ENCODE measurements at regions not wholly inside any gene's neighbourhood (a gene's known extent, or its start where the extent isn't known, plus 50 kb on each side); places are given as distances from the start of the nearest gene placed in this dataset.

GRCh38 chr3:182729903-182730674, 63.2 kb upstream of the ATP11B start:
- in situ Hi-C loops (cut with MboI; ENCODE audit: low sequenced_read_pairs) = no loop called here

- in situ Hi-C loops (cut with MboI; ENCODE audit: low sequenced_read_pairs) = no loop called here
Measured at GRCh38 chr3:182730675-182731042, 62.6 kb upstream of the ATP11B start.

DNA sequence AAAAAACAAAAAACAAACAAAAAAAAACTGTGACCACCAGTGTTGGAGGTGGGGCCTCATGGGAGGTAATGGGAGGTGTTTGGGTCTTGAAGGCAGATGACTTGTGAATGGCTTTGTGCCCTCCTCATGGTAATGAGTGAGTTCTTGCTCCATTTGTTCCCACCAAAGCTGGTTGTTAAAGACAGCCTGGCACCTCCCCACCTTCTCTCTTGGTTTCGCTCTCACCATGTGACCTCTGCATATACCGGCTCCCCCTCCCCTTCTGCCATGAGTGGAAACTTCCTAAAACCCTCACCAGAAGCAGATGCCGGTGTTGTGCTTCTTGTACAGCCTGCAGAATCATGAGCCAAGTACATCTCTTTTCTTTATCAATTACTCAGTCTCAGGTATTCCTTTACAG, 61.5 kb upstream of the ATP11B start:
- in situ Hi-C loops (cut with MboI; ENCODE audit: low sequenced_read_pairs) = no loop called here

DNA sequence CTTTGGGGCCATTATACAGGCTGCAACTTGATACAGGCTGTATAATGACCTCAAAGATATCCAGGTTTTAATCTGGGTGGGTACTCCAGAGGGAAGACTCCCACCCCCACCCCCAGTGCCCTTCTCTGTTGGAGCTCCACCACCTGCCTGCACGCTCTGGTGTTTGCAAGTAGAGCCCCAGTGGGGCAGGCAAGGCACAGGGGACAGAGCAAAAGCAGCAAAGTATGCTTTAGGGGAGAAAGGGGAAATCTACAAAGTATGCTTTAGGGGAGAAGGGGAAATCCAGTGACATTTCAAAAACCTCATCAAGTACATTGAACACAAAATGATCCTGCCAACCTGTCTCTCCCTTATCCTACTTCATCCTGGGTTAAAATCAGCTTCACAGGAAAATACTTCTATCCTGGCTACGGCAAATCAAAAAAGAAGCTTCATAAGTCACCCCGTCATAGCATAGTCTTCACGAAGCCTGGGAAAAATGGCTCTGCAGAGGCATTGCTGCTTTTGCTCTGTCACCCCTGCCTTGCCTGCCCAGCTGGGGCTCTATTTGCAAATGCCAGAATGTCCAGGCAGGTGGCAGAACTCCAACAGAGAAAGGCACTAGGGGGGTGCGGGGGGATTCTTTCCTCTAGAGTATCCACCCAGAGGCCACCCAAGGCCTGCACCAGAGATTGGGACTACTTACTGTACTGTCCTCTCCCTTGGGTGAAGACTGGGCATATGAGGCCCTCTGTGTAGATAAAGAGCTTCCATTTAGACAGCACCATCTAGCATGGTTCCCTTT, 60.9 kb upstream of the ATP11B start:
- in situ Hi-C loops (cut with MboI; ENCODE audit: low sequenced_read_pairs) = no loop called here

DNA sequence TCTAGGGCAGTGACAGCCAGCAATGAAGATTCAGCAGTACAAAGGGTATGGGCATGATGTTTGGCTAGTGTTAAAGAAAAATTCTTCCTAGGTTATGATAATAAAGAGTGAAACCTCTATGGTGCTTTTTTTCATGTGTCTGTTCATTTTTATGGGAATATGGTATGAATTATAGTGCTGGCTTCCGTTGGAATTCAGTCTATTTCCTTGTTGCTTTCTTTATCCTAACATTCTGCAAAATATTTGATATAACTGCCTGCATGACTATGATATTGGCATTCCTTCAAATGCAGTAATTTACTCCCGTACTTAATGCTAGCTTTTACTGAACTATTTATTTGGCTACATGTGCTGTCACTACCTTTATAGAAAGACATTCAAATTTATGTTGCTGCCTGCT, 57.6 kb upstream of the ATP11B start:
- in situ Hi-C loops (cut with MboI; ENCODE audit: low sequenced_read_pairs) = no loop called here

DNA sequence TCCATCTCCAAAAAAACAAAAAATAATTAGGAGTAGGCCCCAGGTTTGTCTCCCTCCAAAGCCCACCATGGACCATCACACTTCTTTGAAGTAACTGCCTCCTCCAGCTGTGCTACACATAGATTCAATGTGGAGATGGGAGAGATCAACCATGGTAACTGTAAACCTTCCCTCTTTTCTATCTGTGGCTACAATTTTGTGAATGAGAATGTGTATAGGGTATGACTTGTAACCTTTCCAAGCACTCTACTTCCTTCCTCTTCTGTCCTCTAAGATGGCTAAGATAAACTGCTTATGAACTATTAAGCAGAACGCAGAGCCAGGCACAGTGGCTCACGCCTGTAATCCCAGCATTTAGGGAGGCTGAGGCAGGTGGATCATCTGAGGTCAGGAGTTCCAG, 55.5 kb upstream of the ATP11B start:
- in situ Hi-C loops (cut with MboI; ENCODE audit: low sequenced_read_pairs) = no loop called here

- in situ Hi-C loops (cut with MboI; ENCODE audit: low sequenced_read_pairs) = no loop called here
Measured at GRCh38 chr3:182738583-182739411, 54.5 kb upstream of the ATP11B start.

GRCh38 chr3:182739619-182740018, 53.7 kb upstream of the ATP11B start:
- in situ Hi-C loops (cut with MboI; ENCODE audit: low sequenced_read_pairs) = no loop called here

DNA sequence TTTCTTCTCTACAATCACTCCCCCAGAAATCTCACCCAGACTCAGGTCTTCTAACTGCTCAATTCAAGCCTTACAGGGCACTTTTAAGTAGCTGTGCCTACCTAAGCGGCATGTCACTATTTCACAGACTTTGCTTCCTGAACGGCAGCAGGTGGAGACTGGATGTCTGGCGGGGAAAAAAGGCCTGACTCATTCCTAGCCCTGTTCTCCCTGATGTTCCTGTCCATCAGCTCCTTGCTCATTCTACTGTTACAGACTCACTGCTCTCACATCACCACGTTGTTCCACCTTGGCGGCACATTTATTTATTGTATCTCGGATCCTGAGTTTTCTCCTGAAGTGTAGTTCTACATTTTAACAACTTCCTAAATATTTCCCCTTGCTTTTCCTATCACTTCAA, 52.6 kb upstream of the ATP11B start:
- in situ Hi-C loops (cut with MboI; ENCODE audit: low sequenced_read_pairs) = no loop called here

DNA sequence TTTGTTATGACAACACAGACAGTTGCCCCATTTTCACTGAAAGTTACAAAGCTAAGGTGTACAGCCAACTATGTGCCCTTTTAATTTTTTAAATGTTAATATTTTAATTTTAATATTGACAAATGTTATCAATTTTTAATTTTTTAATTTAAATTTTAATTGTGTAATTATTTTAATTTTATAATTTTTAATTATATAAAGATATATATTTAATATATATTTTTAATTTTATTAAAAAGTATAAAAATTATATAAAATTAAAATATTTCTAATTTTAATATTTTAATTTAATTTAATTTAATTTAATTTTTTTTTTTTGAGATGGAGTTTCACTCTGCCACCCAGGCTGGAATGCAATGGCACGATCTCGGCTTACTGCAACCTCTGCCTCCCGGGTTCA, 52.1 kb upstream of the ATP11B start:
- in situ Hi-C loops (cut with MboI; ENCODE audit: low sequenced_read_pairs) = no loop called here

Measured in HL-60/S4 treated with phorbol 12-myristate 13-acetate at 8.2 ng/mL for 4 days and 3 days (cell line).